ENCODE measurements at regions not wholly inside any gene's neighbourhood (a gene's known extent, or its start where the extent isn't known, plus 50 kb on each side); places are given as distances from the start of the nearest gene placed in this dataset.
"Not testable (repeated sequence)": the region's sequence is repeated elsewhere in the genome, so short reads cannot be mapped to it uniquely, and the experiment has no call there.

DNA sequence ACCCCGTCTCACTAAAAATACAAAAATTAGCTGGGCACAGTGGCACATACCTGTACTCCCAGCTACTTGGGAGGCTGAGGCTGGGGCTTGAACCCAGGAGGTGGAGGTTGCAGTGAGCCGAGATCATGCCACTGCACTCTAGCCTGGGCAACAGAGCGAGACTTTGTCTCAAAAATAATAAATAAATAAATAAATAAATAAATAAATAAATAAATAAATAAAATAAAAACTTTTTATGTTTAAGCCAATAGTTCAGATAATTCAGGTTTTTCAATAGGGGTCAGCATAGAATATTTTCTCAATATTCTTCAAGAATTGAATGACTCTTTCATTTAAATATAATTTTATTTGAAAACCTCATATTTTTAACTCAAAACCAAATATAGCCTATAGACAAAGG is 585.1 kb upstream of the SPRY2 start:
- not testable (repeated sequence) for TF ChIP-seq MAZ (IDR thresholded peaks at IDR 0.05; ENCODE audit: borderline replicate concordance, low read depth, low read length); EP300 (IDR thresholded peaks at IDR 0.05); RFX5 (IDR thresholded peaks at IDR 0.05); FOSB (CRISPR knock-in tag; IDR thresholded peaks at IDR 0.05); CBX2 (IDR thresholded peaks at IDR 0.05; ENCODE audit: borderline replicate concordance, low read depth); HOXA7 (CRISPR knock-in tag; IDR thresholded peaks at IDR 0.05); RARB (CRISPR knock-in tag; IDR thresholded peaks at IDR 0.05); SMC3 (IDR thresholded peaks at IDR 0.05); RAD21 (conservative IDR thresholded peaks at IDR 0.05 in 1 of 2, IDR thresholded peaks at IDR 0.05 in 1 of 2)
- TF ChIP-seq, protein P1, sequence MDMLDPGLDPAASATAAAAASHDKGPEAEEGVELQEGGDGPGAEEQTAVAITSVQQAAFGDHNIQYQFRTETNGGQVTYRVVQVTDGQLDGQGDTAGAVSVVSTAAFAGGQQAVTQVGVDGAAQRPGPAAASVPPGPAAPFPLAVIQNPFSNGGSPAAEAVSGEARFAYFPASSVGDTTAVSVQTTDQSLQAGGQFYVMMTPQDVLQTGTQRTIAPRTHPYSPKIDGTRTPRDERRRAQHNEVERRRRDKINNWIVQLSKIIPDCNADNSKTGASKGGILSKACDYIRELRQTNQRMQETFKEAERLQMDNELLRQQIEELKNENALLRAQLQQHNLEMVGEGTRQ (IDR thresholded peaks at IDR 0.05), result not testable (repeated sequence)
- TF ChIP-seq, protein P2, sequence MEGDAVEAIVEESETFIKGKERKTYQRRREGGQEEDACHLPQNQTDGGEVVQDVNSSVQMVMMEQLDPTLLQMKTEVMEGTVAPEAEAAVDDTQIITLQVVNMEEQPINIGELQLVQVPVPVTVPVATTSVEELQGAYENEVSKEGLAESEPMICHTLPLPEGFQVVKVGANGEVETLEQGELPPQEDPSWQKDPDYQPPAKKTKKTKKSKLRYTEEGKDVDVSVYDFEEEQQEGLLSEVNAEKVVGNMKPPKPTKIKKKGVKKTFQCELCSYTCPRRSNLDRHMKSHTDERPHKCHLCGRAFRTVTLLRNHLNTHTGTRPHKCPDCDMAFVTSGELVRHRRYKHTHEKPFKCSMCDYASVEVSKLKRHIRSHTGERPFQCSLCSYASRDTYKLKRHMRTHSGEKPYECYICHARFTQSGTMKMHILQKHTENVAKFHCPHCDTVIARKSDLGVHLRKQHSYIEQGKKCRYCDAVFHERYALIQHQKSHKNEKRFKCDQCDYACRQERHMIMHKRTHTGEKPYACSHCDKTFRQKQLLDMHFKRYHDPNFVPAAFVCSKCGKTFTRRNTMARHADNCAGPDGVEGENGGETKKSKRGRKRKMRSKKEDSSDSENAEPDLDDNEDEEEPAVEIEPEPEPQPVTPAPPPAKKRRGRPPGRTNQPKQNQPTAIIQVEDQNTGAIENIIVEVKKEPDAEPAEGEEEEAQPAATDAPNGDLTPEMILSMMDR (IDR thresholded peaks at IDR 0.05), result not testable (repeated sequence)
- TF ChIP-seq, protein P3, sequence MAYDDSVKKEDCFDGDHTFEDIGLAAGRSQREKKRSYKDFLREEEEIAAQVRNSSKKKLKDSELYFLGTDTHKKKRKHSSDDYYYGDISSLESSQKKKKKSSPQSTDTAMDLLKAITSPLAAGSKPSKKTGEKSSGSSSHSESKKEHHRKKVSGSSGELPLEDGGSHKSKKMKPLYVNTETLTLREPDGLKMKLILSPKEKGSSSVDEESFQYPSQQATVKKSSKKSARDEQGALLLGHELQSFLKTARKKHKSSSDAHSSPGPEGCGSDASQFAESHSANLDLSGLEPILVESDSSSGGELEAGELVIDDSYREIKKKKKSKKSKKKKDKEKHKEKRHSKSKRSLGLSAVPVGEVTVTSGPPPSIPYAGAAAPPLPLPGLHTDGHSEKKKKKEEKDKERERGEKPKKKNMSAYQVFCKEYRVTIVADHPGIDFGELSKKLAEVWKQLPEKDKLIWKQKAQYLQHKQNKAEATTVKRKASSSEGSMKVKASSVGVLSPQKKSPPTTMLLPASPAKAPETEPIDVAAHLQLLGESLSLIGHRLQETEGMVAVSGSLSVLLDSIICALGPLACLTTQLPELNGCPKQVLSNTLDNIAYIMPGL (CRISPR knock-in tag; IDR thresholded peaks at IDR 0.05; ENCODE audit: borderline replicate concordance), result not testable (repeated sequence)

Data from A549 (cell line).